ENCODE measurements at regions not wholly inside any gene's neighbourhood (a gene's known extent, or its start where the extent isn't known, plus 50 kb on each side); places are given as distances from the start of the nearest gene placed in this dataset.

GRCh38 chr1:67626090-67626860 is 58.7 kb upstream of the GADD45A start:
- no peaks in the 10 kb centered on the region for H3K36me3 ChIP-seq
- TF ChIP-seq CTCF (IDR thresholded peaks at IDR 0.05), result no peak
- H3K9me3 ChIP-seq, result no peaks in the 10 kb centered on the region
- intact Hi-C loops (cut with DNase I), result loop anchor here (5.0 kb wide), 1 partner anchor 89 kb away; no protein-coding TSS in a partner anchor
- H3K4me3 ChIP-seq, result no peak overlapping the region
- H3K4me1 ChIP-seq, result peaks cover 0 to 6% of the 10 kb centered on the region in 2 donors
- H3K27me3 ChIP-seq, result no peaks in the 10 kb centered on the region
- DNase-seq (ENCODE audit: low spot score in 2 of 2), result peak in 1 of 2 donors; percentile 27
- no peak overlapping the region for H3K27ac ChIP-seq

- peak in 1 of 2 donors; percentile 11 for DNase-seq (ENCODE audit: low spot score in 2 of 2)
- peaks cover 0 to 6% of the 10 kb centered on the region in 2 donors for H3K4me1 ChIP-seq
- no peak overlapping the region for H3K4me3 ChIP-seq
- no peaks in the 10 kb centered on the region for H3K36me3 ChIP-seq
- no peak for TF ChIP-seq CTCF (IDR thresholded peaks at IDR 0.05)
- H3K27me3 ChIP-seq, result no peaks in the 10 kb centered on the region
- H3K9me3 ChIP-seq, result no peaks in the 10 kb centered on the region
- intact Hi-C loops (cut with DNase I), result loop anchor here (5.0 kb wide), 1 partner anchor 90 kb away; no protein-coding TSS in a partner anchor
- H3K27ac ChIP-seq, result no peak overlapping the region
These were observed 58.2 kb upstream of the GADD45A start for GRCh38 chr1:67626861-67627235.

- Histone ChIP-seq H3K27ac (no peak overlapping the region), H3K27me3 (no peaks in the 10 kb centered on the region), H3K4me3 (no peak overlapping the region), H3K9me3 (no peaks in the 10 kb centered on the region), H3K36me3 (no peaks in the 10 kb centered on the region), H3K4me1 (peaks cover 0 to 6% of the 10 kb centered on the region in 2 donors)
- DNase-seq (ENCODE audit: low spot score in 2 of 2), result peak in 1 of 2 donors; percentile 3
- no peak for TF ChIP-seq CTCF (IDR thresholded peaks at IDR 0.05)
- intact Hi-C loops (cut with DNase I), result loop anchor here (5.0 kb wide), 1 partner anchor 90 kb away; no protein-coding TSS in a partner anchor
These were observed 57.7 kb upstream of the GADD45A start for GRCh38 chr1:67627336-67627735.

- no peak overlapping the region for H3K27ac ChIP-seq
- TF ChIP-seq CTCF (IDR thresholded peaks at IDR 0.05), result no peak
- no peaks in the 10 kb centered on the region for H3K9me3 ChIP-seq
- H3K4me1 ChIP-seq, result peaks cover 0 to 6% of the 10 kb centered on the region in 2 donors
- no peak overlapping the region for H3K4me3 ChIP-seq
- no peaks in the 10 kb centered on the region for H3K36me3 ChIP-seq
- intact Hi-C loops (cut with DNase I), result loop anchor here (5.0 kb wide), 1 partner anchor 91 kb away; no protein-coding TSS in a partner anchor
- no peaks in the 10 kb centered on the region for H3K27me3 ChIP-seq
- DNase-seq (ENCODE audit: low spot score in 2 of 2), result peak in 1 of 2 donors; percentile 54
These were observed 57.1 kb upstream of the GADD45A start for GRCh38 chr1:67627906-67628305.

- no peaks in the 10 kb centered on the region for H3K9me3 ChIP-seq
- TF ChIP-seq CTCF (IDR thresholded peaks at IDR 0.05), result no peak
- H3K27ac ChIP-seq, result no peak overlapping the region
- no peaks in the 10 kb centered on the region for H3K27me3 ChIP-seq
- intact Hi-C loops (cut with DNase I), result loop anchor here (5.0 kb wide), 1 partner anchor 92 kb away; no protein-coding TSS in a partner anchor
- H3K4me1 ChIP-seq, result peaks cover 0 to 6% of the 10 kb centered on the region in 2 donors
- H3K4me3 ChIP-seq, result no peak overlapping the region
- no peak for DNase-seq (ENCODE audit: low spot score in 2 of 2)
- no peaks in the 10 kb centered on the region for H3K36me3 ChIP-seq
These were observed 55.5 kb upstream of the GADD45A start for GRCh38 chr1:67629370-67630075.
